C4-2B (cell line): ENCODE measurements at regions not wholly inside any gene's neighbourhood (a gene's known extent, or its start where the extent isn't known, plus 50 kb on each side); places are given as distances from the start of the nearest gene placed in this dataset.

ENCODE experiments used
- H3K27ac ChIP-seq: fragments of 450-650 bp; 2 replicates; pipeline ENCODE4 v1.5.1; 2017
- CTCF ChIP-seq: fragments of 450-650 bp; conservative IDR thresholded peaks from 2 replicates; pipeline ENCODE4 v1.5.1; 2017; ENCODE audit warnings: mild to moderate bottlenecking
- ZFX ChIP-seq: fragments of 450-650 bp; IDR thresholded peaks from 2 replicates; pipeline ENCODE4 v1.6.1; 2017

- H3K27ac ChIP-seq: no peak overlapping the region
- TF ChIP-seq CTCF (no peak), ZFX (no peak)
These were observed 75.9 kb downstream of the INSIG1 start for GRCh38 chr7:155373359-155374273.

GRCh38 chr7:155374276-155375252 is 76.9 kb downstream of the INSIG1 start:
- TF ChIP-seq CTCF (no peak), ZFX (no peak)
- no peak overlapping the region for H3K27ac ChIP-seq

- H3K27ac ChIP-seq: no peak overlapping the region
- no peak for TF ChIP-seq CTCF
- TF ChIP-seq ZFX: no peak
These were observed 77.9 kb downstream of the INSIG1 start for GRCh38 chr7:155375337-155376277.

GRCh38 chr7:155377071-155377837 is 79.6 kb downstream of the INSIG1 start:
- no peak overlapping the region; the same call in 1 of the 2 replicates for H3K27ac ChIP-seq
- TF ChIP-seq ZFX (no peak), CTCF (no peak)

GRCh38 chr7:155377838-155378579 is 79.9 kb upstream of the EN2 start:
- TF ChIP-seq ZFX: no peak
- no peak for TF ChIP-seq CTCF
- H3K27ac ChIP-seq: no peak overlapping the region; the same call in 1 of the 2 replicates

- no peak overlapping the region for H3K27ac ChIP-seq
- no peak for TF ChIP-seq ZFX
- TF ChIP-seq CTCF: no peak
These were observed 79.4 kb upstream of the EN2 start for GRCh38 chr7:155378580-155378934.
